ENCODE measurements at regions not wholly inside any gene's neighbourhood (a gene's known extent, or its start where the extent isn't known, plus 50 kb on each side); places are given as distances from the start of the nearest gene placed in this dataset.
"Not testable (repeated sequence)": the region's sequence is repeated elsewhere in the genome, so short reads cannot be mapped to it uniquely, and the experiment has no call there.

- not testable (repeated sequence) for DNase-seq
Measured at GRCh38 chrX:113473015-113473414, 632.4 kb upstream of the AMOT start.

- DNase-seq = no peak
Measured at GRCh38 chrX:113470166-113470565, 629.5 kb upstream of the AMOT start.

GRCh38 chrX:113457719-113458118 is 617.1 kb upstream of the AMOT start:
- DNase-seq = no peak

GRCh38 chrX:113455582-113455981 is 615.0 kb upstream of the AMOT start:
- DNase-seq = no peak

GRCh38 chrX:113429011-113429410 is 588.4 kb upstream of the AMOT start:
- no peak for DNase-seq

GRCh38 chrX:113422323-113422722 is 581.7 kb upstream of the AMOT start:
- no peak for DNase-seq

GRCh38 chrX:113421432-113421831 is 580.8 kb upstream of the AMOT start:
- no peak for DNase-seq

- DNase-seq = no peak
Measured at GRCh38 chrX:113412106-113412505, 571.5 kb upstream of the AMOT start.

GRCh38 chrX:113408843-113409242 is 568.2 kb upstream of the AMOT start:
- DNase-seq = no peak

GRCh38 chrX:113400193-113400704 is 559.6 kb upstream of the AMOT start:
- no peak for DNase-seq

- DNase-seq = no peak
Measured at GRCh38 chrX:113399506-113400192, 559.0 kb upstream of the AMOT start.

GRCh38 chrX:113392355-113392754 is 551.7 kb upstream of the AMOT start:
- no peak for DNase-seq

- DNase-seq = no peak
Measured at GRCh38 chrX:113391875-113392274, 551.2 kb upstream of the AMOT start.

- no peak for DNase-seq
Measured at GRCh38 chrX:113390531-113390930, 549.9 kb upstream of the AMOT start.

GRCh38 chrX:113389846-113390245 is 549.2 kb upstream of the AMOT start:
- DNase-seq = no peak

GRCh38 chrX:113384628-113385027 is 544.0 kb upstream of the AMOT start:
- DNase-seq = no peak

- not testable (repeated sequence) for DNase-seq
Measured at GRCh38 chrX:113373421-113373820, 532.8 kb upstream of the AMOT start.

- no peak for DNase-seq
Measured at GRCh38 chrX:113370006-113370405, 529.4 kb upstream of the AMOT start.

GRCh38 chrX:113369056-113369455 is 528.4 kb upstream of the AMOT start:
- no peak for DNase-seq

- DNase-seq = no peak
Measured at GRCh38 chrX:113353134-113353533, 512.5 kb upstream of the AMOT start.

GRCh38 chrX:113330416-113330815 is 489.8 kb upstream of the AMOT start:
- no peak for DNase-seq

GRCh38 chrX:113315927-113316326 is 475.3 kb upstream of the AMOT start:
- DNase-seq = no peak

- no peak for DNase-seq
Measured at GRCh38 chrX:113305496-113305895, 464.9 kb upstream of the AMOT start.

GRCh38 chrX:113300580-113300979 is 459.9 kb upstream of the AMOT start:
- DNase-seq = no peak

- no peak for DNase-seq
Measured at GRCh38 chrX:113297437-113297836, 456.8 kb upstream of the AMOT start.
